HG03045 (cell line): ENCODE measurements at regions not wholly inside any gene's neighbourhood (a gene's known extent, or its start where the extent isn't known, plus 50 kb on each side); places are given as distances from the start of the nearest gene placed in this dataset.
"Not testable (repeated sequence)": the region's sequence is repeated elsewhere in the genome, so short reads cannot be mapped to it uniquely, and the experiment has no call there.

Source experiments
- ATAC-seq: cut with Tn5 transposase; IDR thresholded peaks from one replicate; pipeline ENCODE4 v1.9.1; 2021; ENCODE audit warnings: mild to moderate bottlenecking, moderate library complexity; ENCODE audit not compliant: unreplicated experiment

GRCh38 chr11:22449441-22449840 lies 111.3 kb downstream of the SLC17A6 start:
- no peak for ATAC-seq

GRCh38 chr11:22444076-22444475 lies 105.9 kb downstream of the SLC17A6 start:
- ATAC-seq = no peak

GRCh38 chr11:22441831-22442230 lies 103.7 kb downstream of the SLC17A6 start:
- no peak for ATAC-seq

- ATAC-seq = not testable (repeated sequence)
Measured at GRCh38 chr11:22435582-22435981, 97.4 kb downstream of the SLC17A6 start.

GRCh38 chr11:22433517-22433916 lies 95.3 kb downstream of the SLC17A6 start:
- no peak for ATAC-seq

- no peak for ATAC-seq
Measured at GRCh38 chr11:22433094-22433455, 94.9 kb downstream of the SLC17A6 start.

GRCh38 chr11:22432291-22433093 lies 94.3 kb downstream of the SLC17A6 start:
- ATAC-seq = no peak

GRCh38 chr11:22431106-22431505 lies 92.9 kb downstream of the SLC17A6 start:
- no peak for ATAC-seq

GRCh38 chr11:22430639-22431038 lies 92.5 kb downstream of the SLC17A6 start:
- no peak for ATAC-seq

- ATAC-seq = no peak
Measured at GRCh38 chr11:22430141-22430541, 92.0 kb downstream of the SLC17A6 start.
